ENCODE measurements at regions not wholly inside any gene's neighbourhood (a gene's known extent, or its start where the extent isn't known, plus 50 kb on each side); places are given as distances from the start of the nearest gene placed in this dataset.

GRCh38 chr10:25808372-25808771 is 125.7 kb upstream of the MYO3A start:
- Mint-ChIP-seq H3K27ac (ENCODE audit: unreplicated experiment) (no peak overlapping the region), H3K4me3 (ENCODE audit: unreplicated experiment) (no peak overlapping the region)
- no peak for TF ChIP-seq CTCF (IDR thresholded peaks at IDR 0.05; ENCODE audit: partially characterized antibody, unreplicated experiment)

GRCh38 chr10:25811052-25811685 is 122.9 kb upstream of the MYO3A start:
- Mint-ChIP-seq H3K27ac (ENCODE audit: unreplicated experiment) (no peak overlapping the region), H3K4me3 (ENCODE audit: unreplicated experiment) (no peak overlapping the region), H3K4me1 (ENCODE audit: low read depth, unreplicated experiment) (peaks cover 2% of the 10 kb centered on the region)

More at GRCh38 chr10:25808372-25808771, 125.7 kb upstream of the MYO3A start:
- Mint-ChIP-seq H3K36me3 (ENCODE audit: unreplicated experiment) (no peaks in the 10 kb centered on the region), H3K9me3 (ENCODE audit: unreplicated experiment) (no peaks in the 10 kb centered on the region), H3K27me3 (ENCODE audit: unreplicated experiment) (no peaks in the 10 kb centered on the region), H3K4me1 (ENCODE audit: low read depth, unreplicated experiment) (peaks cover 2% of the 10 kb centered on the region)
- DNase-seq = no peak

GRCh38 chr10:25813511-25813910 is 120.5 kb upstream of the MYO3A start:
- no peak for TF ChIP-seq CTCF (IDR thresholded peaks at IDR 0.05; ENCODE audit: partially characterized antibody, unreplicated experiment)
- H3K27me3 Mint-ChIP-seq (ENCODE audit: unreplicated experiment) = no peaks in the 10 kb centered on the region
- H3K36me3 Mint-ChIP-seq (ENCODE audit: unreplicated experiment) = no peaks in the 10 kb centered on the region
- DNase-seq = no peak
- H3K27ac Mint-ChIP-seq (ENCODE audit: unreplicated experiment) = no peak overlapping the region
- H3K4me3 Mint-ChIP-seq (ENCODE audit: unreplicated experiment) = no peak overlapping the region
- H3K4me1 Mint-ChIP-seq (ENCODE audit: low read depth, unreplicated experiment) = peaks cover 2% of the 10 kb centered on the region
- H3K9me3 Mint-ChIP-seq (ENCODE audit: unreplicated experiment) = no peaks in the 10 kb centered on the region

More at GRCh38 chr10:25811052-25811685, 122.9 kb upstream of the MYO3A start:
- no peaks in the 10 kb centered on the region for H3K9me3 Mint-ChIP-seq (ENCODE audit: unreplicated experiment)
- H3K36me3 Mint-ChIP-seq (ENCODE audit: unreplicated experiment) = no peaks in the 10 kb centered on the region
- no peaks in the 10 kb centered on the region for H3K27me3 Mint-ChIP-seq (ENCODE audit: unreplicated experiment)
- DNase-seq = no peak
- TF ChIP-seq CTCF (IDR thresholded peaks at IDR 0.05; ENCODE audit: partially characterized antibody, unreplicated experiment) = no peak

- Mint-ChIP-seq H3K36me3 (ENCODE audit: unreplicated experiment) (no peaks in the 10 kb centered on the region), H3K9me3 (ENCODE audit: unreplicated experiment) (no peaks in the 10 kb centered on the region), H3K4me1 (ENCODE audit: low read depth, unreplicated experiment) (peaks cover 2% of the 10 kb centered on the region), H3K27ac (ENCODE audit: unreplicated experiment) (no peak overlapping the region), H3K27me3 (ENCODE audit: unreplicated experiment) (no peaks in the 10 kb centered on the region), H3K4me3 (ENCODE audit: unreplicated experiment) (no peak overlapping the region)
- no peak for TF ChIP-seq CTCF (IDR thresholded peaks at IDR 0.05; ENCODE audit: partially characterized antibody, unreplicated experiment)
- no peak for DNase-seq
Observed at GRCh38 chr10:25815236-25815635, 118.8 kb upstream of the MYO3A start.

GRCh38 chr10:25815999-25816768 is 117.8 kb upstream of the MYO3A start:
- no peaks in the 10 kb centered on the region for H3K9me3 Mint-ChIP-seq (ENCODE audit: unreplicated experiment)
- no peaks in the 10 kb centered on the region for H3K36me3 Mint-ChIP-seq (ENCODE audit: unreplicated experiment)
- TF ChIP-seq CTCF (IDR thresholded peaks at IDR 0.05; ENCODE audit: partially characterized antibody, unreplicated experiment) = no peak
- no peak overlapping the region for H3K27ac Mint-ChIP-seq (ENCODE audit: unreplicated experiment)
- DNase-seq = no peak
- no peak overlapping the region for H3K4me3 Mint-ChIP-seq (ENCODE audit: unreplicated experiment)
- peaks cover 2% of the 10 kb centered on the region for H3K4me1 Mint-ChIP-seq (ENCODE audit: low read depth, unreplicated experiment)
- no peaks in the 10 kb centered on the region for H3K27me3 Mint-ChIP-seq (ENCODE audit: unreplicated experiment)

Data from glutamatergic neuron (in vitro differentiated cells).